Keratinocyte (primary cell): ENCODE measurements at regions not wholly inside any gene's neighbourhood (a gene's known extent, or its start where the extent isn't known, plus 50 kb on each side); places are given as distances from the start of the nearest gene placed in this dataset.

Experiments
- DNase-seq: peaks from one replicate; pipeline ENCODE4 v3.0.0-alpha.2; 2011; ENCODE audit warnings: low read depth, missing footprints, low spot score
- FAIRE-seq: peaks from 2 replicates; lab custom pipeline; 2011; peaks lifted over from hg19 to GRCh38; lab: Jason Lieb, UNC
- H2AFZ ChIP-seq: 2 replicates; pipeline ENCODE4 v1.6.0; 2012; ENCODE audit warnings: low read length, control low read depth, inconsistent platforms; ENCODE audit not compliant: control insufficient read depth
- H3K27ac ChIP-seq: 2 replicates; pipeline ENCODE4 v1.5.1; 2011; ENCODE audit warnings: low read length; ENCODE audit not compliant: control insufficient read depth, insufficient read depth
- H3K27me3 ChIP-seq: 3 replicates; pipeline ENCODE4 v1.6.0; 2011; ENCODE audit warnings: low read length; ENCODE audit not compliant: control insufficient read depth, insufficient read depth; ENCODE audit errors: extremely low read depth
- H3K36me3 ChIP-seq, 2 experiments: 2 replicates in 1 of 2; 3 replicates in 1 of 2; pipeline ENCODE4 v1.5.1; 2011; ENCODE audit warnings: low read length in 2 of 2, mild to moderate bottlenecking in 1 of 2; ENCODE audit not compliant: control insufficient read depth in 2 of 2, insufficient read depth in 2 of 2; ENCODE audit errors: extremely low read depth in 1 of 2
- H3K4me1 ChIP-seq: 3 replicates; pipeline ENCODE4 v1.5.1; 2011; ENCODE audit warnings: low read length; ENCODE audit not compliant: control insufficient read depth, insufficient read depth; ENCODE audit errors: extremely low read depth
- H3K4me2 ChIP-seq: 3 replicates; pipeline ENCODE4 v1.6.0; 2011; ENCODE audit warnings: low read depth, low read length; ENCODE audit not compliant: control insufficient read depth, insufficient read depth; ENCODE audit errors: extremely low read depth
- H3K4me3 ChIP-seq, 3 experiments: fragments of 200-600 bp in 1 of 3; sonication (generic) in 1 of 3; 2 replicates in 2 of 3; 3 replicates in 1 of 3; pipeline ENCODE4 v1.5.1; 2011 to 2016; ENCODE audit warnings: low read length in 3 of 3, mild to moderate bottlenecking in 3 of 3, control low read depth in 2 of 3, inconsistent platforms in 1 of 3, low read depth in 1 of 3, mixed read lengths in 1 of 3, mixed run types in 1 of 3, moderate library complexity in 1 of 3; ENCODE audit not compliant: control insufficient read depth in 2 of 3, insufficient read depth in 2 of 3; ENCODE audit errors: extremely low read depth in 1 of 3
- H3K79me2 ChIP-seq: 2 replicates; pipeline ENCODE4 v1.6.0; 2012; ENCODE audit warnings: low read length; ENCODE audit not compliant: control insufficient read depth, insufficient read depth
- H3K9ac ChIP-seq: 3 replicates; pipeline ENCODE4 v1.6.0; 2011; ENCODE audit warnings: low read length; ENCODE audit not compliant: control insufficient read depth, insufficient read depth; ENCODE audit errors: extremely low read depth
- H3K9me1 ChIP-seq: 3 replicates; pipeline ENCODE4 v1.6.0; 2011; ENCODE audit warnings: low read length; ENCODE audit not compliant: control insufficient read depth, insufficient read depth; ENCODE audit errors: extremely low read depth
- H3K9me3 ChIP-seq: 2 replicates; pipeline ENCODE4 v1.5.1; 2012; ENCODE audit warnings: low read depth, low read length; ENCODE audit not compliant: control insufficient read depth
- H4K20me1 ChIP-seq: 3 replicates; pipeline ENCODE4 v1.6.0; 2011; ENCODE audit warnings: low read length; ENCODE audit not compliant: control insufficient read depth, insufficient read depth; ENCODE audit errors: extremely low read depth
- CTCF ChIP-seq, 3 experiments: IDR thresholded peaks in 1 of 3; conservative IDR thresholded peaks in 1 of 3; optimal IDR thresholded peaks in 1 of 3; 2 replicates in 2 of 3; 3 replicates in 1 of 3; pipeline versions ENCODE3 to v1.5.1; 2011; ENCODE audit warnings: low read length in 3 of 3, mild to moderate bottlenecking in 3 of 3, moderate library complexity in 2 of 3, control low read depth in 1 of 3, inconsistent platforms in 1 of 3; ENCODE audit not compliant: insufficient read depth in 2 of 3; ENCODE audit errors: extremely low read depth in 1 of 3
- EZH2 ChIP-seq: IDR thresholded peaks from one replicate; pipeline ENCODE4 v1.6.1; 2012; ENCODE audit warnings: inconsistent platforms, mild to moderate bottlenecking, low read length, moderate library complexity
- dilution Hi-C: fragments of 300-500 bp; cut with MboI; formaldehyde crosslinking; loops from one replicate; pipeline ENCODE4 v1.7.0; 2020; ENCODE audit warnings: low sequenced_read_pairs; ENCODE audit not compliant: extremely low pct_ligation_motif_present

- Histone ChIP-seq H2AFZ (no peak overlapping the region), H3K9ac (no peak overlapping the region), H3K9me3 (no peaks in the 10 kb centered on the region), H3K4me3 (no peak overlapping the region), H4K20me1 (no peaks in the 10 kb centered on the region), H3K79me2 (no peaks in the 10 kb centered on the region), H3K4me1 (peaks cover 15% of the 10 kb centered on the region), H3K27me3 (no peaks in the 10 kb centered on the region), H3K9me1 (no peaks in the 10 kb centered on the region), H3K27ac (no peak overlapping the region), H3K4me2 (no peak overlapping the region), H3K36me3 (peaks cover 0 to 2% of the 10 kb centered on the region in 2 experiments)
- no peak for DNase-seq
- FAIRE-seq, result no peak
- dilution Hi-C loops, result no loop called here
- TF ChIP-seq EZH2, result no peak
- TF ChIP-seq CTCF (optimal IDR thresholded peaks at IDR 0.05 in 1 of 3, IDR thresholded peaks at IDR 0.05 in 1 of 3, conservative IDR thresholded peaks at IDR 0.05 in 1 of 3; ENCODE audit: extremely low read depth in 1 of 3, insufficient read depth in 2 of 3, low read length in 3 of 3), result no peak
Measured at GRCh38 chr4:151603377-151603776, 157.4 kb downstream of the GATB start.

GRCh38 chr4:151604238-151604637 is 156.6 kb downstream of the GATB start:
- H3K9me3 ChIP-seq, result no peaks in the 10 kb centered on the region
- H3K4me1 ChIP-seq, result peaks cover 15% of the 10 kb centered on the region
- FAIRE-seq, result no peak
- H4K20me1 ChIP-seq, result no peaks in the 10 kb centered on the region
- no peak overlapping the region for H3K27ac ChIP-seq
- no peak overlapping the region for H2AFZ ChIP-seq
- H3K9me1 ChIP-seq, result no peaks in the 10 kb centered on the region
- no peak overlapping the region for H3K4me3 ChIP-seq
- H3K36me3 ChIP-seq, result peaks cover 0 to 2% of the 10 kb centered on the region in 2 experiments
- no peak overlapping the region for H3K4me2 ChIP-seq
- H3K79me2 ChIP-seq, result no peaks in the 10 kb centered on the region
- no peak for DNase-seq
- dilution Hi-C loops, result no loop called here
- TF ChIP-seq CTCF (optimal IDR thresholded peaks at IDR 0.05 in 1 of 3, IDR thresholded peaks at IDR 0.05 in 1 of 3, conservative IDR thresholded peaks at IDR 0.05 in 1 of 3; ENCODE audit: extremely low read depth in 1 of 3, insufficient read depth in 2 of 3, low read length in 3 of 3) (peak in 2 of 3 experiments; percentile 40 to 46), EZH2 (no peak)
- H3K9ac ChIP-seq, result no peak overlapping the region
- no peaks in the 10 kb centered on the region for H3K27me3 ChIP-seq
